ENCODE measurements at regions not wholly inside any gene's neighbourhood (a gene's known extent, or its start where the extent isn't known, plus 50 kb on each side); places are given as distances from the start of the nearest gene placed in this dataset.

DNA sequence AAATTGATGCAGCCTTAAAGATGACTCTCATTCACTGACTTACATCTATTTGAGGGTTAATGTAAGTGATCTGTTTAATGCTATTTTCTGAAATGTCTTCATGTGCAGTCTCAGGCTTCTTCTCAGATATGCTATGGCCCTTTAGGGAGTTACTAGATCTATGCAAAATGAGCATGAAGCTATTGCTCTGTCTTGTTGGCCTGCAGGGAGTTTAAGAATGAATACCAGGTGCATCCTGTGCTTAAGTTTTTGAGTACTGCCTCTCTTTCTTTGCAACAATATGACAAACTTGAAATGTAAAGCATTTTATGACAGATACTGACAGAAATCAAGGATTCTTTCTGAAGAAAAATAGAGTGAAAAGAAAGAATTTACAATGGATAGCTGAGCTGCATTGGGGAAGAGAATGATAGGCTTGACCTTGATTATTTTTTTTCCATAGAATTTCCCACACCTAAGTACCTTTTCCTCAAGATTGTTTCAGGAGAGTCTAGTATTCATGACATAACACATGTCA is 1058.3 kb upstream of the TMEFF2 start:
- Histone ChIP-seq H3K27me3 (ENCODE audit: control insufficient read depth in 2 of 2, insufficient read depth in 1 of 2, low read length in 1 of 2) (no peaks in the 10 kb centered on the region), H3K4me1 (ENCODE audit: control insufficient read depth in 2 of 2, insufficient read depth in 2 of 2, low read length in 2 of 2) (no peaks in the 10 kb centered on the region), H3K4me3 (ENCODE audit: low read length in 2 of 2) (no peak overlapping the region), H3K36me3 (ENCODE audit: control insufficient read depth in 2 of 2, insufficient read depth in 2 of 2, low read length in 1 of 2) (no peaks in the 10 kb centered on the region), H3K9me3 (ENCODE audit: control insufficient read depth in 2 of 2, insufficient read depth in 1 of 2, low read length in 1 of 2) (no peaks in the 10 kb centered on the region), H3K27ac (ENCODE audit: low read depth in 1 of 2, low read length in 1 of 2) (peak overlapping the region in 1 of 2 donors; percentile 38)
- DNase-seq (ENCODE audit: low read depth in 6 of 9, low spot score in 9 of 9), result peak in 1 of 9 donors; percentile 18

DNA sequence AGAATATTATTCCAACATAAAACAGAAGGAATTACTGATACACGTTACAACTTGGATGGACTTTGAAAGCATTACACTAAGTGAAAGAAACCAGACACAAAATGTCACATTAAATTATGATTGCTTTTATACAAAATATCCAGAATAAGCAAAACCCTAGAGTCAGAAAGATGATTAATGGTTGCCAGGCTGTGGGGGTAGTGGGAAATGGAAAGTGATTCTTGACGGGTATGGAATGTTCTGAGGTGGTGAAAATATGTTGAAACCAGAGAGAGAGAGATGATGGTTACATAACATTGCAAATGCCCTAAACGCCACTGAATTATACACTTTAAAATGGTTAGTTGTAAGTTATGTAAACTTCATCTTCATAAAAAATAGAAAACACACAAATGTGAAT is 1057.2 kb upstream of the TMEFF2 start:
- no peak overlapping the region for H3K27ac ChIP-seq (ENCODE audit: low read depth in 1 of 2, low read length in 1 of 2)
- no peak overlapping the region for H3K4me3 ChIP-seq (ENCODE audit: low read length in 2 of 2)
- H3K4me1 ChIP-seq (ENCODE audit: control insufficient read depth in 2 of 2, insufficient read depth in 2 of 2, low read length in 2 of 2), result no peaks in the 10 kb centered on the region
- 91% methylated on average over 3 of the region's 3 CpGs for WGBS
- no peaks in the 10 kb centered on the region for H3K9me3 ChIP-seq (ENCODE audit: control insufficient read depth in 2 of 2, insufficient read depth in 1 of 2, low read length in 1 of 2)
- no peaks in the 10 kb centered on the region for H3K36me3 ChIP-seq (ENCODE audit: control insufficient read depth in 2 of 2, insufficient read depth in 2 of 2, low read length in 1 of 2)
- DNase-seq (ENCODE audit: low read depth in 6 of 9, low spot score in 9 of 9), result no peak
- H3K27me3 ChIP-seq (ENCODE audit: control insufficient read depth in 2 of 2, insufficient read depth in 1 of 2, low read length in 1 of 2), result no peaks in the 10 kb centered on the region

DNA sequence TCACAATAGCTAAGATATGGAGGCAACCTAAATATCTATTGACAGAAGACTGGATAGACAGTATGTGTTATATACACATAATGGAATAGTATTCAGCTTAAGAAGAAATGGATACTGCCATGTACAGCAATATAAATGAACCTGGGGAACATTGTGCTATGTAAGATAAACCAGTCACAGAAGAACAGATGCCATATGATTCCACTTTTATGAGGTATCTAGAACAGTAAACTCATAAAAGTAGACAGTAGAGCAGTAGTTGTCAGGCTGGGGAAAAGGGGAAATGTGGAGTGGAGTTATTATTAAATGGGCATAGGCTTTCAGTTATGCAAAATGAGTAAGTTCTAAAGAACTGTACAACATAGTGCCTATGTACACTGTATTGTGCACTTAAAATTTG is 1055.7 kb upstream of the TMEFF2 start:
- no peak overlapping the region for H3K27ac ChIP-seq (ENCODE audit: low read depth in 1 of 2, low read length in 1 of 2)
- no peak overlapping the region for H3K4me3 ChIP-seq (ENCODE audit: low read length in 2 of 2)
- DNase-seq (ENCODE audit: low read depth in 6 of 9, low spot score in 9 of 9), result no peak
- no peaks in the 10 kb centered on the region for H3K4me1 ChIP-seq (ENCODE audit: control insufficient read depth in 2 of 2, insufficient read depth in 2 of 2, low read length in 2 of 2)
- no peaks in the 10 kb centered on the region for H3K36me3 ChIP-seq (ENCODE audit: control insufficient read depth in 2 of 2, insufficient read depth in 2 of 2, low read length in 1 of 2)
- H3K27me3 ChIP-seq (ENCODE audit: control insufficient read depth in 2 of 2, insufficient read depth in 1 of 2, low read length in 1 of 2), result no peaks in the 10 kb centered on the region
- H3K9me3 ChIP-seq (ENCODE audit: control insufficient read depth in 2 of 2, insufficient read depth in 1 of 2, low read length in 1 of 2), result no peaks in the 10 kb centered on the region

DNA sequence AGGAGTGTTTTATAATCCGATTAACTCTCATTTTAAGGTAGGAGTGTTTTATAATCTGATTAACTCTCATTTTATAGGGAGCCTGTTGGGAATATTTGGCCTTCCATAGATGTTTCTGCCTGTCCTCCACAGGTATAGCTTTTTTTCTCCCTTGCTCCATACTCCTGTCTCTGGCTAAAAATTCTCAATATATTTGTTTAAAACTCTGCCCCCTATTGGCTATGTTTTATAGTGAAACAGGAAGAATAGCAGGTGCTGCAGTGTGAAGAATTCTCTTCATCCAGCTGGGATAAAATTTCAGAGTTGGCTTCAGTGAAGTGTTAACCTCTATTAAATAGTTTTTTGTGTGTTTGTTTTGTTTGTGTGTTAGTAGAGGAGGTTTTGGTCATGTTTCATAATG is 1046.0 kb upstream of the TMEFF2 start:
- H3K4me3 ChIP-seq (ENCODE audit: low read length in 2 of 2), result no peak overlapping the region
- no peaks in the 10 kb centered on the region for H3K27me3 ChIP-seq (ENCODE audit: control insufficient read depth in 2 of 2, insufficient read depth in 1 of 2, low read length in 1 of 2)
- no peak overlapping the region for H3K27ac ChIP-seq (ENCODE audit: low read depth in 1 of 2, low read length in 1 of 2)
- no peaks in the 10 kb centered on the region for H3K4me1 ChIP-seq (ENCODE audit: control insufficient read depth in 2 of 2, insufficient read depth in 2 of 2, low read length in 2 of 2)
- no peaks in the 10 kb centered on the region for H3K9me3 ChIP-seq (ENCODE audit: control insufficient read depth in 2 of 2, insufficient read depth in 1 of 2, low read length in 1 of 2)
- WGBS, result 97% methylated on average over 1 of the region's 1 CpG
- no peaks in the 10 kb centered on the region for H3K36me3 ChIP-seq (ENCODE audit: control insufficient read depth in 2 of 2, insufficient read depth in 2 of 2, low read length in 1 of 2)
- peak in 1 of 9 donors; percentile 7 for DNase-seq (ENCODE audit: low read depth in 6 of 9, low spot score in 9 of 9)

DNA sequence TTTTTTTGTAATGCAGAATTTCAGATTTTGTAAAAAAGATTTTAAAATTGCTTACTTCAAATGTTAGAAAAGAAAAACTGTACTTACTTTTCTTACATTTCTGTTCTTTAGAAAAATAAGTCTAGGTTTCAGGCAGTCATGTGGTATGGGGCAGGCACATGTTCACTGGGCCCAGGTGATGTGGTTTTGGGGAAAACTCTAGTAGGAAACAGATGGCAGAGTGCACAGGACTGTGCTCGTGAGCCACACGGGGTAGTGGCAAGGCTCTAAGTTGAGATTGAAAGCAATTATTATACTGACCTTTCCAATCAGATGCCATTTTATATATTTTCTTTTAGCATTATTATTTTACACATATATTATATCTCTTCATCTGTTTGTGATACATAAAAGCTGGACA is 1036.9 kb upstream of the TMEFF2 start:
- Histone ChIP-seq H3K27me3 (ENCODE audit: control insufficient read depth in 2 of 2, insufficient read depth in 1 of 2, low read length in 1 of 2) (no peaks in the 10 kb centered on the region), H3K4me3 (ENCODE audit: low read length in 2 of 2) (no peak overlapping the region), H3K4me1 (ENCODE audit: control insufficient read depth in 2 of 2, insufficient read depth in 2 of 2, low read length in 2 of 2) (no peaks in the 10 kb centered on the region), H3K9me3 (ENCODE audit: control insufficient read depth in 2 of 2, insufficient read depth in 1 of 2, low read length in 1 of 2) (no peaks in the 10 kb centered on the region), H3K27ac (ENCODE audit: low read depth in 1 of 2, low read length in 1 of 2) (no peak overlapping the region), H3K36me3 (ENCODE audit: control insufficient read depth in 2 of 2, insufficient read depth in 2 of 2, low read length in 1 of 2) (no peaks in the 10 kb centered on the region)
- DNase-seq (ENCODE audit: low read depth in 6 of 9, low spot score in 9 of 9), result peak in 1 of 9 donors; percentile 14
- WGBS, result 18% methylated on average over 2 of the region's 2 CpGs

DNA sequence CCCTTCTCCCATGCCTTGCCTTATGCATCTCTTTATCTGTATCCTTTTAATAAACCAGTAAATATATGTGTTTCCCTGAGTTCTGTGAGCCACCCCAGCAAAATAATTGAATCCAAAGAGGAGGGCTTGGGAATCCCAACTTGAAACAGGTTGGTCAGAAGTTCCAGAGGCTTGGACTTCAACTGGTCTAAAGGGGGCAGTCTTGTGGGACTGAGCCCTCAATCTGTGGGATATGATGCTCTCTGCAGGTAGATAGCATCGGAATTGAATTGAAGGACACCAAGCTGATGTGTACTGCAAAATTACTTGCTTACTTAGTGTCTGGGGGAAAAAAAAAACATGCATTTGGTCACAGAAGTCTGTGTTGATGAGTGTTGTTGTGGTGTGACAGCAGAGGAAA is 1033.5 kb upstream of the TMEFF2 start:
- H3K27me3 ChIP-seq (ENCODE audit: control insufficient read depth in 2 of 2, insufficient read depth in 1 of 2, low read length in 1 of 2), result no peaks in the 10 kb centered on the region
- WGBS, result 96% methylated on average over 1 of the region's 1 CpG
- H3K9me3 ChIP-seq (ENCODE audit: control insufficient read depth in 2 of 2, insufficient read depth in 1 of 2, low read length in 1 of 2), result no peaks in the 10 kb centered on the region
- no peaks in the 10 kb centered on the region for H3K4me1 ChIP-seq (ENCODE audit: control insufficient read depth in 2 of 2, insufficient read depth in 2 of 2, low read length in 2 of 2)
- no peak for DNase-seq (ENCODE audit: low read depth in 6 of 9, low spot score in 9 of 9)
- no peak overlapping the region for H3K27ac ChIP-seq (ENCODE audit: low read depth in 1 of 2, low read length in 1 of 2)
- no peaks in the 10 kb centered on the region for H3K36me3 ChIP-seq (ENCODE audit: control insufficient read depth in 2 of 2, insufficient read depth in 2 of 2, low read length in 1 of 2)
- no peak overlapping the region for H3K4me3 ChIP-seq (ENCODE audit: low read length in 2 of 2)

DNA sequence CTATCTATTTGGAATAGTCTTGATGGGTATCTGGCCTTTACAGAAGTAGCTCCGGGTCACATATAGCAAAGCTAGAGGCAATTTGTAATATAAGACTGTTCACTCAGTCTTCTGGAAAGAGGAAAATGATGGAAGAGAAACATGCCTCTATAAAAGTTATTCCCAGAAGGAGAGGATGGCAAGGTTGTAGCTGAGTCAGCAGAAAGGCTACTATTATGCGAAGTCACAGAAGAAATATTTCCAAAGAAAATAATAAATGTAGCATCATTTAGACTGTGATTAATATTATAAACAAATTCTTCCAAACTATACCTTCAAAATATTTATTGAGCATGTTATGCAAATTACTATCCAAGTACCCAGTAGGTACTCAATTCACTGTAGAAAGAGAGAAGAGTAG is 1027.7 kb upstream of the TMEFF2 start:
- WGBS, result 96% methylated on average over 2 of the region's 2 CpGs
- H3K4me3 ChIP-seq (ENCODE audit: low read length in 2 of 2), result no peak overlapping the region
- H3K4me1 ChIP-seq (ENCODE audit: control insufficient read depth in 2 of 2, insufficient read depth in 2 of 2, low read length in 2 of 2), result no peaks in the 10 kb centered on the region
- no peak overlapping the region for H3K27ac ChIP-seq (ENCODE audit: low read depth in 1 of 2, low read length in 1 of 2)
- no peaks in the 10 kb centered on the region for H3K36me3 ChIP-seq (ENCODE audit: control insufficient read depth in 2 of 2, insufficient read depth in 2 of 2, low read length in 1 of 2)
- no peaks in the 10 kb centered on the region for H3K9me3 ChIP-seq (ENCODE audit: control insufficient read depth in 2 of 2, insufficient read depth in 1 of 2, low read length in 1 of 2)
- no peak for DNase-seq (ENCODE audit: low read depth in 6 of 9, low spot score in 9 of 9)
- no peaks in the 10 kb centered on the region for H3K27me3 ChIP-seq (ENCODE audit: control insufficient read depth in 2 of 2, insufficient read depth in 1 of 2, low read length in 1 of 2)

DNA sequence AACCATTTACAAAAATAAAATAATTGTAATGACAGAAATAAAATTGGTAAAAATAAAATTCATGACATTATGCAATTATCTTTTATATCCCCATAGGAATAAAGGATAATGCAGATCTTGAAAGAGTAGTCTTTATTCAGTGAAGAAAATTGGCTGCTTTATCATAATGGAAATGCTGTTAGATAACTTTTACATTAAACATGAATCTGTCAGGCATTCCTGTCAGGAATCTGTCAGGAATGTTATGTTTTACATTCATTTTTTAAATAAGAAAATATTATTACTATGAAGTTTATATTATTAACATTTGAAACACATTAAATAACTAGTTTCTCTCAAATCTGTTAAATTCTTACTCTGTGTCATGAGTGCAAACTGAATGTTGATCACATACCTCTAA is 1024.7 kb upstream of the TMEFF2 start:
- H3K9me3 ChIP-seq (ENCODE audit: control insufficient read depth in 2 of 2, insufficient read depth in 1 of 2, low read length in 1 of 2), result no peaks in the 10 kb centered on the region

DNA sequence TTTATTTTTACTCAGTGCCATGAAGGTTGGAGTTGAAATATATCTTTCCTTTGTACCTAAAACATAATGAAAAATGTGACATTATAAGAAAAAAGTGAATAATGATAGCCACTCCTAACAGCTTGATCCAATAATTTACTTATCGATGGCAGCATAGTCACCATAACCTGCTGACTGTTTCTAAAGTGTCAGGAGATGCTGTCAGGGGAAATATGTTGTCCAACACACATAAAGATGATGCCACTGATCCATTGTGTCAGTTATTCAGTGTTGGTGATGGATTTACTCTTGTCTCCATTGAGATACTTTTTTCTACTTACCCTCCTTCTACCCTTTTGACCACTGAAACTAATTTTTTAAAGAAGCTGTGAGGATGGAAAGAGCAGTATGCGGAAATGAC is 1006.9 kb upstream of the TMEFF2 start:
- DNase-seq (ENCODE audit: low read depth in 6 of 9, low spot score in 9 of 9), result no peak
- Histone ChIP-seq H3K27ac (ENCODE audit: low read depth in 1 of 2, low read length in 1 of 2) (no peak overlapping the region), H3K4me1 (ENCODE audit: control insufficient read depth in 2 of 2, insufficient read depth in 2 of 2, low read length in 2 of 2) (no peaks in the 10 kb centered on the region), H3K27me3 (ENCODE audit: control insufficient read depth in 2 of 2, insufficient read depth in 1 of 2, low read length in 1 of 2) (no peaks in the 10 kb centered on the region), H3K36me3 (ENCODE audit: control insufficient read depth in 2 of 2, insufficient read depth in 2 of 2, low read length in 1 of 2) (no peaks in the 10 kb centered on the region), H3K9me3 (ENCODE audit: control insufficient read depth in 2 of 2, insufficient read depth in 1 of 2, low read length in 1 of 2) (peaks cover 0 to 3% of the 10 kb centered on the region in 2 donors), H3K4me3 (ENCODE audit: low read length in 2 of 2) (no peak overlapping the region)
- 98% methylated on average over 2 of the region's 2 CpGs for WGBS

More for the DNA sequence above, 1024.7 kb upstream of the TMEFF2 start:
- H3K27ac ChIP-seq (ENCODE audit: low read depth in 1 of 2, low read length in 1 of 2), result no peak overlapping the region
- no peaks in the 10 kb centered on the region for H3K4me1 ChIP-seq (ENCODE audit: control insufficient read depth in 2 of 2, insufficient read depth in 2 of 2, low read length in 2 of 2)
- H3K36me3 ChIP-seq (ENCODE audit: control insufficient read depth in 2 of 2, insufficient read depth in 2 of 2, low read length in 1 of 2), result no peaks in the 10 kb centered on the region
- no peaks in the 10 kb centered on the region for H3K27me3 ChIP-seq (ENCODE audit: control insufficient read depth in 2 of 2, insufficient read depth in 1 of 2, low read length in 1 of 2)
- no peak for DNase-seq (ENCODE audit: low read depth in 6 of 9, low spot score in 9 of 9)
- H3K4me3 ChIP-seq (ENCODE audit: low read length in 2 of 2), result no peak overlapping the region

DNA sequence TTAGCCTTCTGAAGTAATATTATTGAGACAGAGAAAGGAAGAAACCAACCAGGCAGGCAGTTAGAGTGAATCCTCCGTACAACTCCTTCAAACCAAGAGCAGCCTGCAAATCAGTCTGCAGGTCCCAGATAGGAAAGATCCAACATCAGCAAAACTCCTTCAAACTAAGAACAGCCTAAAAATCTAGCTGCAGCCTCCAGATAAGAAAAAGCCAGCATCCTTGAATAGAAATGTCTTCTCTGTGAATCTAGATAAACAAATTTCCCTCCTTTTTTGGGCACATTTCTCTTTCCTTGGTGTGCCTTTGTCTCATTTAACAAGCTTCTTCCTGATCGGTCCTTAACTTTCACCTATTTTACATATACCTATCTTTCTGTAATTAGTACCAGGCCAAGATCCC is 1004.6 kb upstream of the TMEFF2 start:
- H3K4me3 ChIP-seq (ENCODE audit: low read length in 2 of 2), result no peak overlapping the region
- no peaks in the 10 kb centered on the region for H3K27me3 ChIP-seq (ENCODE audit: control insufficient read depth in 2 of 2, insufficient read depth in 1 of 2, low read length in 1 of 2)
- H3K4me1 ChIP-seq (ENCODE audit: control insufficient read depth in 2 of 2, insufficient read depth in 2 of 2, low read length in 2 of 2), result no peaks in the 10 kb centered on the region
- H3K9me3 ChIP-seq (ENCODE audit: control insufficient read depth in 2 of 2, insufficient read depth in 1 of 2, low read length in 1 of 2), result peaks cover 0 to 3% of the 10 kb centered on the region in 2 donors
- no peaks in the 10 kb centered on the region for H3K36me3 ChIP-seq (ENCODE audit: control insufficient read depth in 2 of 2, insufficient read depth in 2 of 2, low read length in 1 of 2)
- H3K27ac ChIP-seq (ENCODE audit: low read depth in 1 of 2, low read length in 1 of 2), result no peak overlapping the region
- WGBS, result 99% methylated on average over 2 of the region's 2 CpGs
- DNase-seq (ENCODE audit: low read depth in 6 of 9, low spot score in 9 of 9), result no peak

Measured in thymus (tissue), 11 donors.